Activated CD4-positive, alpha-beta T cell treated with anti-CD3 and anti-CD28 coated beads, Interleukin-2, amount 50 U/mL, for 4 hours (primary cell): ENCODE measurements at regions not wholly inside any gene's neighbourhood (a gene's known extent, or its start where the extent isn't known, plus 50 kb on each side); places are given as distances from the start of the nearest gene placed in this dataset.

Source experiments
- DNase-seq, 2 experiments: peaks; one replicate each; pipeline ENCODE4 v3.0.0-alpha.2; 2020

GRCh38 chr10:131014271-131014670, 297.2 kb downstream of the TCERG1L start:
- no peak for DNase-seq

- no peak for DNase-seq
Observed at GRCh38 chr10:131015271-131015670, 296.2 kb downstream of the TCERG1L start.

GRCh38 chr10:131016556-131016955, 295.0 kb downstream of the TCERG1L start:
- DNase-seq: no peak

- DNase-seq: no peak
Observed at GRCh38 chr10:131017566-131018285, 293.8 kb downstream of the TCERG1L start.

GRCh38 chr10:131018886-131019500, 292.5 kb downstream of the TCERG1L start:
- DNase-seq: no peak

- DNase-seq: no peak
Observed at GRCh38 chr10:131019696-131020095, 291.8 kb downstream of the TCERG1L start.

GRCh38 chr10:131020775-131021174, 290.7 kb downstream of the TCERG1L start:
- DNase-seq: no peak

- DNase-seq: no peak
Observed at GRCh38 chr10:131021246-131021895, 290.1 kb downstream of the TCERG1L start.

GRCh38 chr10:131021969-131022368, 289.6 kb downstream of the TCERG1L start:
- DNase-seq: no peak

- DNase-seq: no peak
Observed at GRCh38 chr10:131022369-131022768, 289.2 kb downstream of the TCERG1L start.

GRCh38 chr10:131022981-131023380, 288.5 kb downstream of the TCERG1L start:
- no peak for DNase-seq

- DNase-seq: no peak
Observed at GRCh38 chr10:131024259-131025131, 287.0 kb downstream of the TCERG1L start.

GRCh38 chr10:131025333-131025732, 286.2 kb downstream of the TCERG1L start:
- DNase-seq: no peak

- DNase-seq: no peak
Observed at GRCh38 chr10:131027256-131027655, 284.3 kb downstream of the TCERG1L start.

- no peak for DNase-seq
Observed at GRCh38 chr10:131031346-131031745, 280.2 kb downstream of the TCERG1L start.

GRCh38 chr10:131032329-131033165, 279.0 kb downstream of the TCERG1L start:
- no peak for DNase-seq

- DNase-seq: no peak
Observed at GRCh38 chr10:131033166-131034085, 278.1 kb downstream of the TCERG1L start.

GRCh38 chr10:131034451-131034850, 277.1 kb downstream of the TCERG1L start:
- DNase-seq: no peak

GRCh38 chr10:131035779-131036178, 275.7 kb downstream of the TCERG1L start:
- no peak for DNase-seq

- DNase-seq: no peak
Observed at GRCh38 chr10:131038056-131038455, 273.5 kb downstream of the TCERG1L start.

- DNase-seq: no peak
Observed at GRCh38 chr10:131041031-131041430, 270.5 kb downstream of the TCERG1L start.
